ENCODE measurements at regions not wholly inside any gene's neighbourhood (a gene's known extent, or its start where the extent isn't known, plus 50 kb on each side); places are given as distances from the start of the nearest gene placed in this dataset.

GRCh38 chr10:83218205-83218604 lies 921.1 kb upstream of the GHITM start:
- TF ChIP-seq CTCF (conservative IDR thresholded peaks at IDR 0.05; ENCODE audit: low read length) (no peak), EZH2phosphoT487 (IDR thresholded peaks at IDR 0.05; ENCODE audit: borderline replicate concordance) (no peak)

All from Loucy (cell line).